Right lobe of liver (tissue), 6 donors: ENCODE measurements at regions not wholly inside any gene's neighbourhood (a gene's known extent, or its start where the extent isn't known, plus 50 kb on each side); places are given as distances from the start of the nearest gene placed in this dataset.

Source experiments
- ATAC-seq, 4 donors: fragments of 200-7000 bp; cut with Tn5 transposase; one replicate each; pipeline ENCODE4 v1.9.1; 2020; ENCODE audit warnings: mild to moderate bottlenecking in 4 of 4, moderate library complexity in 4 of 4
- DNase-seq, 3 donors: peaks; one replicate each; pipeline ENCODE4 v3.0.0-alpha.2; 2020
- H3K27ac ChIP-seq, 3 donors: fragments of 200-600 bp; one replicate each; pipeline ENCODE4 v1.8.0; 2022
- H3K27me3 ChIP-seq, 2 donors: fragments of 200-600 bp; one replicate each; pipeline ENCODE4 v1.8.0; 2022
- H3K36me3 ChIP-seq, 4 donors: fragments of 200-600 bp; sonication (generic) in 1 of 4; one replicate each; pipeline versions ENCODE4 v1.5.1 to v1.8.0; 2017 to 2022; ENCODE audit warnings: control low read depth in 1 of 4
- H3K4me1 ChIP-seq, 4 donors: fragments of 200-600 bp; sonication (generic) in 1 of 4; one replicate each; pipeline versions ENCODE4 v1.5.1 to v1.8.0; 2017 to 2022; ENCODE audit warnings: control low read depth in 1 of 4
- H3K4me3 ChIP-seq, 3 donors: fragments of 200-600 bp; one replicate each; pipeline ENCODE4 v1.8.0; 2022
- H3K9me3 ChIP-seq, 4 donors: fragments of 200-600 bp; sonication (generic) in 1 of 4; one replicate each; pipeline versions ENCODE4 v1.5.1 to v1.8.0; 2017 to 2022; ENCODE audit warnings: control low read depth in 1 of 4
- CTCF ChIP-seq, 4 donors: fragments of 200-600 bp in 3 of 4; fragments of 450-650 bp in 1 of 4; IDR thresholded peaks; one replicate each; pipeline versions ENCODE4 v1.5.1 to v1.8.0; 2016 to 2022; ENCODE audit warnings: antibody characterized with exemption in 4 of 4, mild to moderate bottlenecking in 2 of 4
- POLR2A ChIP-seq: fragments of 450-650 bp; IDR thresholded peaks from one replicate; pipeline ENCODE4 v1.6.1; 2017; ENCODE audit warnings: antibody characterized with exemption, mild to moderate bottlenecking
- WGBS: methylation state at CpG from one replicate; pipeline ENCODE4 v1.1.6; 2018; ENCODE audit warnings: low coverage, low lambda C conversion rate; ENCODE audit not compliant: insufficient coverage; ENCODE audit errors: missing lambda C conversion rate; 5-methylcytosine and 5-hydroxymethylcytosine counted together
- intact Hi-C, 2 donors: fragments of 100-400 bp; cut with DNase I; formaldehyde crosslinking; loops; one replicate each; pipeline versions ENCODE4 v1.11.2 to v1.14.1; 2022
- donor health status: DM: no; HTN: yes; CAD: no.
- donor health status: DM: no; HTN: no; CAD: no.
- donor health status: DM: no; HTN: no; CAD: no.
- donor health status: DM: no; HTN: yes; CAD: no.
- donor health status: DM: no; HTN: yes; CAD: no.

GRCh38 chr6:121823437-121823851 lies 388.0 kb downstream of the GJA1 start:
- 0% methylated on average over 1 of the region's 1 CpG for WGBS
- Histone ChIP-seq H3K27ac (no peak overlapping the region), H3K36me3 (no peaks in the 10 kb centered on the region), H3K9me3 (no peaks in the 10 kb centered on the region), H3K4me3 (no peak overlapping the region), H3K4me1 (no peaks in the 10 kb centered on the region), H3K27me3 (no peaks in the 10 kb centered on the region)
- ATAC-seq (no peak), DNase-seq (no peak)
- intact Hi-C loops, result no loop called here
- no peak for TF ChIP-seq CTCF (IDR thresholded peaks at IDR 0.05)
- TF ChIP-seq POLR2A, result no peak

GRCh38 chr6:121826156-121826810 lies 390.8 kb downstream of the GJA1 start:
- no peaks in the 10 kb centered on the region for H3K36me3 ChIP-seq
- ATAC-seq (no peak), DNase-seq (no peak)
- H3K9me3 ChIP-seq, result no peaks in the 10 kb centered on the region
- WGBS, result 39% methylated on average over 4 of the region's 4 CpGs
- no peaks in the 10 kb centered on the region for H3K4me1 ChIP-seq
- no peak overlapping the region for H3K27ac ChIP-seq
- intact Hi-C loops, result no loop called here
- no peak for TF ChIP-seq CTCF (IDR thresholded peaks at IDR 0.05)
- TF ChIP-seq POLR2A, result no peak
- no peak overlapping the region for H3K4me3 ChIP-seq
- no peaks in the 10 kb centered on the region for H3K27me3 ChIP-seq

DNA sequence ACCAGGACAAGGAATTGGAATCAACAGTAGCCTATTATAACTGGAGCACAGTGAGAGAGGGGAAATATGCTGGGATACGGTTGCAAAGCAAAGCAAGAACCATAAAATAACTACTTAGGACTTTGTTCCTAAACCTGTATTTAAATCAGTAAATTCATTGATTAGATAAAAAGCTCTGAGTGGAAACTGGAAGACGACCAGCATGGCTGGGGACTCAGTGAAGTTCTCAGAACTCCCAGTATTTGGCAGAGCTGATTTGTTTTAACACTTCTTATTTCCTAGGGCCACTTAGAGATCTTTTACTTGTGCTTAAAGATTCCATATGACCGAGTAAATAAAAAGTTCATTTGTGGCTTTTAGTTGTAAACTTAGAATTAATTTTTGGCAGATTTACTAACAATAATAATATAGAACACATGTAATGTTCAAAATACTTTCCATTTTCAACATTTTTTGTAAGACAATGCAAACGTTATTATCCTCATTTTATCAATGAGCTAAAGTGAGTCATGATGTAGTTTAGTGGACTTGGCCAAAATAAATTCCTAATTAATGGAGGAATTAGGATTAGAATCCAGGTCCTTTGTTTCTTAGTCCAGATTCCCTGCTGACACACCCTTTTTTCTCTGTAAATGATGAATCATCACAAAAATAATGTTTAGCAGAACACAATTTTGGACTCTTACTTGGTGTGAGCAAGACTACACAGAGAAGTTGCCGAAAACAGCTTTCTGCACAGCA lies 392.9 kb downstream of the GJA1 start:
- WGBS, result 35% methylated on average over 5 of the region's 5 CpGs

DNA sequence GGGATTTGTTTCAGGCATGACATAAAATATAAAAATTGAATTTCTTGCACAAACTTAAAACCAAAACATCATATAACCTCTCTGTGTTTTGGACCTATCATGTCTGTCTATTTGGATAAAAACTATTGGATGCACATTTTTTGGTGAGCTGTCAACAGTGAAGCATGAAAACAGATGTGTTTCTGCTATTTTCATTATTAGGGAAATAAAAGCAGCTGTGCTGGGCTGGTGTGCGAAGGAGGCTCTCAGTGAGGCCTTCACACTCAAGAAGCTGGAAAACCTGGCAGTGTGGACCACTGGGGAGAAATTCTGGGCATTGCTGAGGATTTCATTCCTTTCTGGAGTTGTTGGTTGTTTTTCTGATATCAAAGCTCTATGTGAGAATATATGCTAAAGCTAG lies 395.3 kb downstream of the GJA1 start:
- intact Hi-C loops, result no loop called here
- 57% methylated on average over 1 of the region's 1 CpG for WGBS
- H3K4me1 ChIP-seq, result no peaks in the 10 kb centered on the region
- no peaks in the 10 kb centered on the region for H3K27me3 ChIP-seq
- H3K4me3 ChIP-seq, result no peak overlapping the region
- ATAC-seq, result no peak
- H3K27ac ChIP-seq, result no peak overlapping the region
- DNase-seq, result no peak
- no peaks in the 10 kb centered on the region for H3K9me3 ChIP-seq
- H3K36me3 ChIP-seq, result no peaks in the 10 kb centered on the region
- no peak for TF ChIP-seq CTCF (IDR thresholded peaks at IDR 0.05)
- TF ChIP-seq POLR2A, result no peak

More for the DNA sequence above, 392.9 kb downstream of the GJA1 start:
- TF ChIP-seq CTCF (IDR thresholded peaks at IDR 0.05) (no peak), POLR2A (no peak)
- intact Hi-C loops, result no loop called here
- Histone ChIP-seq H3K4me3 (no peak overlapping the region), H3K9me3 (no peaks in the 10 kb centered on the region), H3K4me1 (no peaks in the 10 kb centered on the region), H3K36me3 (no peaks in the 10 kb centered on the region), H3K27ac (no peak overlapping the region), H3K27me3 (no peaks in the 10 kb centered on the region)
- ATAC-seq, result no peak
- no peak for DNase-seq
